Activated CD4-positive, alpha-beta T cell treated with anti-CD3 and anti-CD28 coated beads, Interleukin-2, amount 10 ng/mL, durations not matched to agents 7 days and 5 days (primary cell): ENCODE measurements at regions not wholly inside any gene's neighbourhood (a gene's known extent, or its start where the extent isn't known, plus 50 kb on each side); places are given as distances from the start of the nearest gene placed in this dataset.
"Not testable (repeated sequence)": the region's sequence is repeated elsewhere in the genome, so short reads cannot be mapped to it uniquely, and the experiment has no call there.

ENCODE experiments used
- CTCF ChIA-PET: fragments of 350-600 bp; sonication (Branson Sonifier 250); formaldehyde crosslinking; loops from one replicate; lab custom pipeline; 2021; ENCODE audit warnings: antibody characterized with exemption; lab: Charles Lee
- POLR2A ChIA-PET: fragments of 350-600 bp; sonication (Branson Sonifier 250); formaldehyde crosslinking; loops from one replicate; lab custom pipeline; 2021; ENCODE audit warnings: antibody characterized with exemption; lab: Charles Lee
- DNase-seq: peaks from one replicate; pipeline ENCODE4 v3.0.0-alpha.2; 2020
- H3K27ac Mint-ChIP-seq: one replicate; pipeline ENCODE4 v1.8.0; 2021; ENCODE audit warnings: mild to moderate bottlenecking, moderate library complexity, mixed read lengths
- H3K27me3 Mint-ChIP-seq: one replicate; pipeline ENCODE4 v1.8.0; 2021; ENCODE audit warnings: mixed read lengths
- H3K36me3 Mint-ChIP-seq: one replicate; pipeline ENCODE4 v1.8.0; 2021; ENCODE audit warnings: low read depth, mixed read lengths
- H3K4me1 Mint-ChIP-seq: one replicate; pipeline ENCODE4 v1.8.0; 2021; ENCODE audit warnings: mixed read lengths
- H3K4me3 Mint-ChIP-seq: one replicate; pipeline ENCODE4 v1.8.0; 2021; ENCODE audit warnings: mild to moderate bottlenecking, moderate library complexity, mixed read lengths
- H3K9me3 Mint-ChIP-seq: one replicate; pipeline ENCODE4 v1.8.0; 2021; ENCODE audit warnings: mixed read lengths

GRCh38 chr6:78259935-78260334 lies 607.1 kb downstream of the MEI4 start:
- ChIA-PET POLR2A (no interaction called here), CTCF (no interaction called here)
- Mint-ChIP-seq H3K9me3 (peaks cover 2% of the 10 kb centered on the region), H3K36me3 (no peaks in the 10 kb centered on the region), H3K4me3 (no peak overlapping the region), H3K4me1 (no peaks in the 10 kb centered on the region), H3K27ac (no peak overlapping the region), H3K27me3 (no peaks in the 10 kb centered on the region)
- DNase-seq: no peak

- H3K27ac Mint-ChIP-seq, H3K27me3 Mint-ChIP-seq, DNase-seq, H3K4me1 Mint-ChIP-seq, H3K9me3 Mint-ChIP-seq, H3K4me3 Mint-ChIP-seq, POLR2A ChIA-PET, H3K36me3 Mint-ChIP-seq: not testable (repeated sequence)
- CTCF ChIA-PET: interaction anchor here (0.6 kb wide), 1 partner anchor 636 kb away, joined by 3 read pairs; no protein-coding TSS in a partner anchor
Observed at GRCh38 chr6:78260427-78260826, 606.9 kb upstream of the IRAK1BP1 start.

- H3K9me3 Mint-ChIP-seq: no peaks in the 10 kb centered on the region
- no peak overlapping the region for H3K27ac Mint-ChIP-seq
- no peaks in the 10 kb centered on the region for H3K36me3 Mint-ChIP-seq
- H3K27me3 Mint-ChIP-seq: no peaks in the 10 kb centered on the region
- CTCF ChIA-PET: no interaction called here
- no peaks in the 10 kb centered on the region for H3K4me1 Mint-ChIP-seq
- DNase-seq: no peak
- H3K4me3 Mint-ChIP-seq: no peak overlapping the region
- POLR2A ChIA-PET: no interaction called here
Observed at GRCh38 chr6:78268591-78269452, 598.5 kb upstream of the IRAK1BP1 start.

GRCh38 chr6:78300885-78301284 lies 566.5 kb upstream of the IRAK1BP1 start:
- no peak for DNase-seq
- CTCF ChIA-PET: interaction anchor here (0.6 kb wide), 1 partner anchor 121 kb away, joined by 4 read pairs; no protein-coding TSS in a partner anchor
- no peaks in the 10 kb centered on the region for H3K9me3 Mint-ChIP-seq
- no peaks in the 10 kb centered on the region for H3K4me1 Mint-ChIP-seq
- no peak overlapping the region for H3K4me3 Mint-ChIP-seq
- H3K27ac Mint-ChIP-seq: no peak overlapping the region
- H3K27me3 Mint-ChIP-seq: no peaks in the 10 kb centered on the region
- no peaks in the 10 kb centered on the region for H3K36me3 Mint-ChIP-seq
- POLR2A ChIA-PET: no interaction called here

- no peaks in the 10 kb centered on the region for H3K4me1 Mint-ChIP-seq
- no peaks in the 10 kb centered on the region for H3K27me3 Mint-ChIP-seq
Observed at GRCh38 chr6:78302411-78302810, 564.9 kb upstream of the IRAK1BP1 start.

DNA sequence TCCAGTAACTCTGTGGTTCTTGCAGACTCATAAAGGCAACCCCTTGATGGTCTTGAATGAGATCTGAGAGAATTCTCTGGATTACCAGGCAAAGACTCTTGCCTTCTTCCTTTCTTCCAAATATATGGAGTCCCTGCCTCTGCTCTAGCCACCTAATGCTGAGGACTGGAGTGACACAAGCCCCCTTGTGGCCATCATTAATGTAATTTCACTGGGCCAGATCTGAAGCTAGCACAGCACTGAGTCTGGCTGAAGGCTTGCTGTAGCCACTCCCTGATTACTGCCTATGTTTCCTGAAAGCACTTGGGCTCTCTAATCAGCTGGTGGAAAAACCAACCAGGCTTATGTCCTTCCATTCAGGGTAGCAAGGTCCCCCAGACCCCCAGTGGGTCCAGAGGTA lies 559.3 kb upstream of the IRAK1BP1 start:
- no peak overlapping the region for H3K27ac Mint-ChIP-seq
- no peak for DNase-seq
- no peaks in the 10 kb centered on the region for H3K27me3 Mint-ChIP-seq
- no peaks in the 10 kb centered on the region for H3K4me1 Mint-ChIP-seq
- H3K9me3 Mint-ChIP-seq: no peaks in the 10 kb centered on the region
- H3K4me3 Mint-ChIP-seq: no peak overlapping the region
- no peaks in the 10 kb centered on the region for H3K36me3 Mint-ChIP-seq
- ChIA-PET CTCF (no interaction called here), POLR2A (no interaction called here)

More at GRCh38 chr6:78302411-78302810, 564.9 kb upstream of the IRAK1BP1 start:
- Mint-ChIP-seq H3K4me3 (no peak overlapping the region), H3K9me3 (no peaks in the 10 kb centered on the region), H3K36me3 (no peaks in the 10 kb centered on the region), H3K27ac (no peak overlapping the region)
- CTCF ChIA-PET: no interaction called here
- no peak for DNase-seq
- POLR2A ChIA-PET: no interaction called here

DNA sequence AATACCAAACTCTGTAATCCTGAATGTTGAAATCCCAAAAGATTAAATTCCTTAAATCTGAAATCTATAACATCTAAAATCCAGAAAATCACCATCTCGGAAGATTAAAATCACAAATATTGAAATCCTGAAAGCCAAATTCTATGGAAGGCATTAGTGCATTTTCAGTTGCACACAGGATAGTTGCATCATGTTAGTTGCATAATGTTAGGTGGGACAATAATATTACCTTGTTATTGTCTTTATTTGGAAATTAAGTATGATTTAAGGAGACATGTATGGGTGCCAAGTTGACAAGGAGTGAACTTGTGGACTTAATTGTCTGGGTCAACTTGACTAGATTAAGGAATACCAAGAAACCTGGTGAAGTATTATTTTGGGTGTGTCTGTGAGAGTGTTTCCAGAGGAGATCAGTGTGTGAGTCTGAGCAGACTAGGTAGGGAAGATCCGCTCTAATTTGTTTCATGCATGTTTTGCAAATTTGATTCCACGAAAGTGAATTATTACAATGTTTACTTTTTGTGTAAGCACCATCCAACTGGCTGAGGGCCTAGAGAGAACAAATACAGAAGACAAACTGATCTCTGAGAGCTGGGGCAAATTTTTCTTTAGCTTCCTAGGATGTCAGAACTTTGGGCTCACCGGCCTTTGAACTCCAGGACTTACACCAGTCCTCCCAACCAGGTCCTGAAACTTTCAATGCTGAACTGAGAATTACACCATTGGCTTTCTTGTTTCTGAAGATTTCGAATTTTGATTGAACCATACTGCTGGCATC lies 545.1 kb upstream of the IRAK1BP1 start:
- H3K36me3 Mint-ChIP-seq: no peaks in the 10 kb centered on the region
- CTCF ChIA-PET: no interaction called here
- no peaks in the 10 kb centered on the region for H3K27me3 Mint-ChIP-seq
- POLR2A ChIA-PET: no interaction called here
- H3K4me1 Mint-ChIP-seq: no peaks in the 10 kb centered on the region
- H3K27ac Mint-ChIP-seq: no peak overlapping the region
- no peak for DNase-seq
- no peak overlapping the region for H3K4me3 Mint-ChIP-seq
- no peaks in the 10 kb centered on the region for H3K9me3 Mint-ChIP-seq

DNA sequence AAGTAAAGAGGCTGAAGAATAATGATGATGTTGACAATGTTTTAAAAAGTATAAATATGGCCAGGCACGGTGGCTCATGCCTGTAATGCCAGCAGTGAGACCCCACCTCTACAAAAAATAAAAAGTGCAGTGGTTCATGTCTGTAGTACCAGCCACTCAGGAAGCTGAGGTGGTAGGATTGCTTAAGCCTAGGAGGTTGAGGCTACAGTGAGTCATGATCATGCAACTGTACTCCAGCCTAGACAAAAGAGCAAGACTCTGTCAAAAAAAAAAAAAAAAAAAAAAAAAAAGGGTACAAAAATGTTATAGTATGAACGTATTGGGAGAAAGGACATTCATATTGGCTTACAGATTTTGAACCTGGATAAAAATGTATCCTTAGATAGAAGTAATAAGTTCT lies 543.1 kb upstream of the IRAK1BP1 start:
- ChIA-PET POLR2A (no interaction called here), CTCF (no interaction called here)
- no peaks in the 10 kb centered on the region for H3K9me3 Mint-ChIP-seq
- H3K36me3 Mint-ChIP-seq: no peaks in the 10 kb centered on the region
- H3K4me1 Mint-ChIP-seq: no peaks in the 10 kb centered on the region
- no peak for DNase-seq
- no peak overlapping the region for H3K27ac Mint-ChIP-seq
- H3K4me3 Mint-ChIP-seq: no peak overlapping the region
- H3K27me3 Mint-ChIP-seq: no peaks in the 10 kb centered on the region

DNA sequence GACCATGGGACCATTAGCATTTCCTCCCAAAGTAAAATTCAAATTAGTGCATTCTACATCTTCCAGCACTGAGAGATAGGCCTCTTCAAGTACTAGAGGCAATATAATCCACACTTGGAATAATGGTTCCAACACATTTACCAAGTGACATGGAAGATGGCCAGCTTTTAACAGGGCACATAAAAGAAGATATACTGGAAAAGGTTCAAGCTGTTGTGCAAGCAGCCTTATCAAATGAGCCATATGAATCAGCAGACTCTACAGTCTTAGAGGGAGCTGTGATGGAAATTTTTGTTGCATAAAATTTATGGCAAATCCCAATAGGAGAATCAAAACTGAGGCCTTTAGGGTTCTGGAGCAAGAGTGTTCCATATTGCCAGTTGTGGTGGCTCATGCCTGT lies 526.6 kb upstream of the IRAK1BP1 start:
- Mint-ChIP-seq H3K4me3 (no peak overlapping the region), H3K9me3 (peaks cover 5% of the 10 kb centered on the region), H3K27ac (no peak overlapping the region), H3K27me3 (no peaks in the 10 kb centered on the region), H3K4me1 (no peaks in the 10 kb centered on the region), H3K36me3 (no peaks in the 10 kb centered on the region)
- POLR2A ChIA-PET: no interaction called here
- DNase-seq: no peak
- CTCF ChIA-PET: no interaction called here

DNA sequence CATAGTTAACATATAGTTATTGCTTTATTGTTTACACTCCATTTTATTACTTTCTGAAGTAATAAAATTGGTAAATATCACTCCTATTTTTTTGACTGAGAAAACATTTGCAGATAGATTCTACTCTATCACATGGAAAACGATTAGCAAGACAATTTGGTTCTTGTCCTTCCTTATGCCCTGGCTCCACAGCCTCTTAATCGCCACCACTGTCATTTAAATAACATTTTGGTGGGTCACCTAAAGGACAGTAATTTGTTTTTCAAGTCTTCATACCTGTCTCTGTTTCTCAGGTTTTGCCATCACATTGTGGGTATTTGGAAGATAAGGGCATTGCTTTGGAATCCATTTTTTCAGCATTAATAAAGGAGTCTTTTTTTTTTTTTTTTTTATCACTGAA lies 521.5 kb upstream of the IRAK1BP1 start:
- no peaks in the 10 kb centered on the region for H3K27me3 Mint-ChIP-seq
- H3K27ac Mint-ChIP-seq: no peak overlapping the region
- POLR2A ChIA-PET: no interaction called here
- H3K4me1 Mint-ChIP-seq: no peaks in the 10 kb centered on the region
- CTCF ChIA-PET: no interaction called here
- DNase-seq: no peak
- no peaks in the 10 kb centered on the region for H3K36me3 Mint-ChIP-seq
- H3K9me3 Mint-ChIP-seq: peaks cover 5% of the 10 kb centered on the region
- H3K4me3 Mint-ChIP-seq: no peak overlapping the region

GRCh38 chr6:78347191-78347916 lies 520.0 kb upstream of the IRAK1BP1 start:
- ChIA-PET POLR2A (no interaction called here), CTCF (no interaction called here)
- DNase-seq: no peak
- no peaks in the 10 kb centered on the region for H3K4me1 Mint-ChIP-seq
- no peak overlapping the region for H3K27ac Mint-ChIP-seq
- H3K27me3 Mint-ChIP-seq: no peaks in the 10 kb centered on the region
- H3K9me3 Mint-ChIP-seq: peaks cover 4% of the 10 kb centered on the region
- H3K36me3 Mint-ChIP-seq: no peaks in the 10 kb centered on the region
- H3K4me3 Mint-ChIP-seq: no peak overlapping the region

GRCh38 chr6:78353040-78353439 lies 514.3 kb upstream of the IRAK1BP1 start:
- POLR2A ChIA-PET: no interaction called here
- Mint-ChIP-seq H3K27me3 (no peaks in the 10 kb centered on the region), H3K4me3 (no peak overlapping the region), H3K36me3 (no peaks in the 10 kb centered on the region), H3K27ac (no peak overlapping the region), H3K9me3 (no peaks in the 10 kb centered on the region), H3K4me1 (no peaks in the 10 kb centered on the region)
- CTCF ChIA-PET: no interaction called here
- DNase-seq: no peak

- H3K27ac Mint-ChIP-seq: no peak overlapping the region
- no peaks in the 10 kb centered on the region for H3K4me1 Mint-ChIP-seq
- H3K36me3 Mint-ChIP-seq: no peaks in the 10 kb centered on the region
- no peaks in the 10 kb centered on the region for H3K27me3 Mint-ChIP-seq
- ChIA-PET POLR2A (no interaction called here), CTCF (no interaction called here)
- H3K9me3 Mint-ChIP-seq: peaks cover 2% of the 10 kb centered on the region
- no peak overlapping the region for H3K4me3 Mint-ChIP-seq
- DNase-seq: no peak
Observed at GRCh38 chr6:78363688-78364087, 503.7 kb upstream of the IRAK1BP1 start.
